ENCODE measurements at regions not wholly inside any gene's neighbourhood (a gene's known extent, or its start where the extent isn't known, plus 50 kb on each side); places are given as distances from the start of the nearest gene placed in this dataset.

GRCh38 chr1:10951961-10952360 lies 60.5 kb upstream of the TARDBP start:
- TF ChIP-seq CTCF (IDR thresholded peaks at IDR 0.05) = no peak
- no peak for TF ChIP-seq EP300 (IDR thresholded peaks at IDR 0.05)
- no peak for TF ChIP-seq POLR2A (IDR thresholded peaks at IDR 0.05; ENCODE audit: low read depth)

Measured in esophagus muscularis mucosa (tissue), 4 donors.